ENCODE measurements at regions not wholly inside any gene's neighbourhood (a gene's known extent, or its start where the extent isn't known, plus 50 kb on each side); places are given as distances from the start of the nearest gene placed in this dataset.
A peak's percentile ranks its signal among the peaks of the same experiment; 100 is the strongest.

- H3K14ac ChIP-seq (ENCODE audit: insufficient read depth, low read length): no peak overlapping the region; the same call in 1 of the 2 replicates
- no peaks in the 10 kb centered on the region for H3K79me1 ChIP-seq (ENCODE audit: insufficient read depth, low read depth, low read length, poor library complexity, severe bottlenecking)
- no peak overlapping the region for H3K18ac ChIP-seq (ENCODE audit: insufficient read length, low read depth, low read length)
- H3K9ac ChIP-seq (ENCODE audit: extremely low read depth, insufficient read length, low read length): no peak overlapping the region
- H2BK5ac ChIP-seq (ENCODE audit: insufficient read length, low read length): no peak overlapping the region
- no peak overlapping the region for H3K4ac ChIP-seq (ENCODE audit: low read depth, low read length)
- H3K9me3 ChIP-seq (ENCODE audit: control insufficient read depth, low read depth, low read length): no peaks in the 10 kb centered on the region
- no peaks in the 10 kb centered on the region for H3K4me1 ChIP-seq (ENCODE audit: insufficient read depth, low read length)
- no peak overlapping the region for H3K27ac ChIP-seq (ENCODE audit: insufficient read length, low read depth, low read length)
- no peak overlapping the region for H2BK12ac ChIP-seq (ENCODE audit: insufficient read length, low read depth, low read length)
- no peak for TF ChIP-seq CTCF (conservative IDR thresholded peaks at IDR 0.05)
- no peak overlapping the region for H2BK15ac ChIP-seq (ENCODE audit: low read depth, low read length)
- H3K4me1 Mint-ChIP-seq: peaks cover 4 to 23% of the 10 kb centered on the region in 2 experiments; a peak in 3 of 4 replicates
- no peak overlapping the region for H3K4me2 ChIP-seq (ENCODE audit: insufficient read depth, insufficient read length, low read length)
- H3K27ac Mint-ChIP-seq: peak overlapping the region in 1 of 3 experiments; percentile 21; a peak in 1 of 7 replicates
- H4K20me1 ChIP-seq (ENCODE audit: control insufficient read depth, insufficient read depth, insufficient read length): no peaks in the 10 kb centered on the region
- H3K4me3 Mint-ChIP-seq: no peak overlapping the region; a peak in 1 of 5 replicates
- no peaks in the 10 kb centered on the region for H3K23me2 ChIP-seq (ENCODE audit: insufficient read length, low read depth, low read length, poor library complexity, severe bottlenecking)
- H4K8ac ChIP-seq (replicated peaks; ENCODE audit: insufficient read length, low read depth, low read length): no peak overlapping the region
- no peak overlapping the region for H3T11ph ChIP-seq (ENCODE audit: low read length)
- no CpG with 5 or more reads among the region's 17 CpGs for WGBS (ENCODE audit: extremely low coverage, insufficient read length, low lambda C conversion rate)
- no peak overlapping the region for H2AFZ ChIP-seq (ENCODE audit: low read length)
- H4K5ac ChIP-seq (ENCODE audit: insufficient read length, low read depth, low read length): no peak overlapping the region
- H2BK120ac ChIP-seq (ENCODE audit: low read depth, low read length, poor library complexity, severe bottlenecking): no peak overlapping the region
- H3K27me3 ChIP-seq (ENCODE audit: insufficient read depth, low read length): no peaks in the 10 kb centered on the region; the same call in 1 of the 2 replicates
- H3K79me2 ChIP-seq (ENCODE audit: insufficient read depth, low read length): no peaks in the 10 kb centered on the region
- H3K23ac ChIP-seq (ENCODE audit: insufficient read length, low read depth, low read length): no peak overlapping the region
- no peaks in the 10 kb centered on the region for H3K9me3 Mint-ChIP-seq
- H2AK5ac ChIP-seq (ENCODE audit: insufficient read length, low read length): no peak overlapping the region
- no peaks in the 10 kb centered on the region for H3K36me3 Mint-ChIP-seq (ENCODE audit: insufficient read depth in 1 of 3, low read depth in 3 of 3)
- H2BK20ac ChIP-seq (ENCODE audit: low read depth, low read length, poor library complexity, severe bottlenecking): no peak overlapping the region
- no peak overlapping the region for H4K91ac ChIP-seq (ENCODE audit: insufficient read length, low read depth, low read length)
- no peak overlapping the region for H3K56ac ChIP-seq (ENCODE audit: insufficient read length, low read depth, low read length)
- no peak for DNase-seq
- peaks cover 86% of the 10 kb centered on the region for H3K27me3 Mint-ChIP-seq (ENCODE audit: low read depth)
Observed at GRCh38 chr2:120539937-120540718, 194.2 kb downstream of the INHBB start.

All from H9 (cell line).